Stimulated activated CD4-positive, alpha-beta T cell treated with anti-CD3 and anti-CD28 coated beads, Interleukin-4, amount 100 ng/mL, for 48 hours (primary cell): ENCODE measurements at regions not wholly inside any gene's neighbourhood (a gene's known extent, or its start where the extent isn't known, plus 50 kb on each side); places are given as distances from the start of the nearest gene placed in this dataset.

ENCODE experiments used
- DNase-seq, 2 donors: peaks; one replicate each; pipeline ENCODE4 v3.0.0-alpha.2; 2020; ENCODE audit warnings: low read depth in 2 of 2

- no peak for DNase-seq
These were observed 334.1 kb upstream of the XYLT1 start for GRCh38 chr16:17804857-17805256.

- DNase-seq: no peak
These were observed 333.1 kb upstream of the XYLT1 start for GRCh38 chr16:17803625-17804410.

- DNase-seq: no peak
These were observed 331.8 kb upstream of the XYLT1 start for GRCh38 chr16:17802571-17802970.

DNA sequence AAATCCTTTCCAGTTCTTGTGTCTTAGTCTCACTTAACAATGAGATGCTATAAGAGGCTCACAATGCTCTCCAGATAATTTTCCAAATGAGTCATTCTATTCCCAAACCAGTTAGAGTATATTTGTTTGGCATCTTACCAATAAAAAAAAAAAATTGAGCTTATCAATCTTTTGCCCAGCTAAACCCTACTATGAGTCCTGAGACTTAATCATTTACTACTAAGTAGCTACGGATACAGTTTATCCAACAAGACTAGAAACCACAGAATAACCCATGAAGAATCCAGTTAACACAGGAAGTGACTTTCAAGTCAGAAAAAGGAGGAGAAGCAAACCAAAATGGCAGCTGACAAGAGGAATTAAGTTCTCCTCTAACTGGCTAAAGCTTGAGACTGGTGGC lies 330.3 kb upstream of the XYLT1 start:
- no peak for DNase-seq

DNA sequence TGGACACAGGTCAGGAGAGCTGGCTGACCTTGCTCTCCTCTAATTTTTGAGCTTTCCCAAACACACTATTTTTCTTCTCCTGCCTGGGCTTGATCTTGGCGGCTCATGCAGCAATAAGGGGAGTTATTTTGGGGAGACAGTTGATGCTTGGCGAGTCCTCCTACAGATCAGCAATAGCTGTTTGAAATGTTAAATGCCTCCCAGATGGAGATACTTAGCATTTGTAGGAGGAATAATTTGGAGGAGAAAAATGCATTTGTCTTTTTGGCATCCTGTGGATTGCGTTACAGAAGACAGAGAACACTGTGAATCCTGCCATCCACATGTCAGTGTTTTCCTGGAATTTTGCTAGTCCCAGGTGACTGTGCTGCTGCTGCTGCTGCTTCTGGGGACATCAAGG lies 328.0 kb upstream of the XYLT1 start:
- no peak for DNase-seq

DNA sequence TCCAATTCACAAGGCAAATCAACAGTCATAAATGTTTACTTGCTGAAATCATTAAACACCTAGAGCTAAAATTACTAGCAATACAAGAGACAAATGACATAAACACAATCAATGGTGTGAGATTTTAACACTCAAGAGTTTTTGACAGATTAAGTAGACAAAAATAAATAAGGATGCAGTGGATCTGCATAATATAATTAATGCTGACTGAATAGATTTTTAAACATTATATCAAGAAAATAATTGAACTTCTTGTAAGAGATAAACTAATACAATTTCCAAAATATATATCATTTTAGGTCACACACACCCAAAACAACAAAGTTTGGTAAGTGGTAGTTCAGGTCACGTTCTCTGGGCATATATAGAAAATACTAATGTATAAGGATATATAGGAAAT lies 322.6 kb upstream of the XYLT1 start:
- DNase-seq: no peak

GRCh38 chr16:17784073-17784472 lies 313.3 kb upstream of the XYLT1 start:
- no peak for DNase-seq

GRCh38 chr16:17780181-17780580 lies 309.4 kb upstream of the XYLT1 start:
- no peak for DNase-seq

DNA sequence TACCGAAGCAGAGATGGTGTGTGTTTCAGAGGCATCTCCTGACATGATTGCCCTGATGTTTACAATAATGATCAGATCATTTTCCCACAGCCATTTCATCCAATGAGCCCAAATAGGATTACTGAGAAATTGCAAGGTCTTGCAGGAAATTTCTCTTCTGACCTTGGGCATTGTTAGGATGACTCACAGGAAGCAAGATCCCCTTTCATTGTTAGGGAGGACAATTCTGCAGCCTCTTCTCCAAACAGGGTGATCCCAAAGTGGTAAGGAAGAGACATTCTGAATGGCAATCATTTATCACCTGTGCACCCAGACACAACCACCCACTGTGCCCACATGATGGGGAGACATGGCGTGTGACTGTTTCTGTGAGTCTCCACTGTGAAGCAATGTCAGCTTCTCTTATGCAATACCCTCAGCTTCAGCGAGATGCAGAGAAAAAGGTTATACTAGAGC lies 306.7 kb upstream of the XYLT1 start:
- no peak for DNase-seq

- no peak for DNase-seq
These were observed 306.1 kb upstream of the XYLT1 start for GRCh38 chr16:17776888-17777287.

- DNase-seq: no peak
These were observed 305.7 kb upstream of the XYLT1 start for GRCh38 chr16:17776465-17776864.

GRCh38 chr16:17775061-17775460 lies 304.3 kb upstream of the XYLT1 start:
- no peak for DNase-seq

- DNase-seq: no peak
These were observed 302.9 kb upstream of the XYLT1 start for GRCh38 chr16:17773698-17774101.

DNA sequence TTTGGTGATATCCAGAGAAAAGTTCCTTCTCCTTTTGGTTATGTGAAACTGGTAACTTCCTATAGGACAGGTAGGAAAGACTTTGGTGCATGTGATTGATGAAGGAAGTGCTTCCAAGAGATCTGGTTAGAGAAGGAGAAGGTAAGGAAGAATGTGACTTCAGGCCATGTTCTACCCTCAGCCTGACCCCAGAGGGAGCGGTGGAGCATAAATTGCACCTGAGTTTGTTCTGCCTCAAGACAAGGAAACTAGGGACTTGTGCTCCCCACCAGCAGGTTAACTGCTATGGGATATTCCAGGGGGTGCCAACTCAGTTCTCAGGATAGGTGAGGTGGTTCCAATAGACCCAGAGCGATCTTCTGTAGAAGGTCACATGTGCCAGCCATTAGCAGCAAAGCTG lies 299.3 kb upstream of the XYLT1 start:
- DNase-seq: no peak

DNA sequence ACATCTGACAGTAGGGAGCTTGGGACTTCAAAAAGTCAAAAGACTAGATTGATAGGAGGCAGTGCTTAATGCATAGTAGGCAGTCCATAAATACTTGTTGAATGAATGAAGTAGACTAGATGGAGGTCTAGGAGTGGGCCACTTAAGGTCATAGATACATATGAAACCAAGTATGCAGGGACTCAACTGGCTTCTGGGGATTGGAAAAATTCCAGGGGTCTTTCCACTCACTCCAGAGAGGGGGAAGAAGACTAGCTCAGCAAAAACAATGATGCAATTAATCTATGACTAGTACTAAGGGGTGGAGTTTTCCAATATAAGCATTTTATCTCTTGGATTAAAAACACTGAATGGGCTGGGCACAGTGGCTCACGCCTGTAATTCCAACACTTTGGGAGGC lies 298.3 kb upstream of the XYLT1 start:
- DNase-seq: no peak

- no peak for DNase-seq
These were observed 297.5 kb upstream of the XYLT1 start for GRCh38 chr16:17768257-17768656.

DNA sequence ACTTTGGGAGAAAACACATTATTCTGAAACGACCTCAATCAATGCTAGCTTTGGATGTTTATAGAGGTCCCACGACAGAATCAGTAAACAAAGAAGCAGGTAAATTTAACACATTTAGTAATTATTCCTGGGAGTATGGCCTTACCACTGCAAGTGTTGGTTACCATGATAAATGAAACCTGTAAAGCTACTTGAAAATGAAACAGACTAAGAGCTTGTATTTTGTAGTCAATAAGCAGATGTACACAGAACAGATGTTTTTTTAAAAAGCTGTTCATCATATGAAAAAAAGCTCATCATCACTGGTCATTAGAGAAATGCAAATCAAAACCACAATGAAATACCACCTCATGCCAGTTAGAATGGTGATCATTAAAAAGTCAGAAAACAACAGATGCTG lies 295.3 kb upstream of the XYLT1 start:
- DNase-seq: no peak

DNA sequence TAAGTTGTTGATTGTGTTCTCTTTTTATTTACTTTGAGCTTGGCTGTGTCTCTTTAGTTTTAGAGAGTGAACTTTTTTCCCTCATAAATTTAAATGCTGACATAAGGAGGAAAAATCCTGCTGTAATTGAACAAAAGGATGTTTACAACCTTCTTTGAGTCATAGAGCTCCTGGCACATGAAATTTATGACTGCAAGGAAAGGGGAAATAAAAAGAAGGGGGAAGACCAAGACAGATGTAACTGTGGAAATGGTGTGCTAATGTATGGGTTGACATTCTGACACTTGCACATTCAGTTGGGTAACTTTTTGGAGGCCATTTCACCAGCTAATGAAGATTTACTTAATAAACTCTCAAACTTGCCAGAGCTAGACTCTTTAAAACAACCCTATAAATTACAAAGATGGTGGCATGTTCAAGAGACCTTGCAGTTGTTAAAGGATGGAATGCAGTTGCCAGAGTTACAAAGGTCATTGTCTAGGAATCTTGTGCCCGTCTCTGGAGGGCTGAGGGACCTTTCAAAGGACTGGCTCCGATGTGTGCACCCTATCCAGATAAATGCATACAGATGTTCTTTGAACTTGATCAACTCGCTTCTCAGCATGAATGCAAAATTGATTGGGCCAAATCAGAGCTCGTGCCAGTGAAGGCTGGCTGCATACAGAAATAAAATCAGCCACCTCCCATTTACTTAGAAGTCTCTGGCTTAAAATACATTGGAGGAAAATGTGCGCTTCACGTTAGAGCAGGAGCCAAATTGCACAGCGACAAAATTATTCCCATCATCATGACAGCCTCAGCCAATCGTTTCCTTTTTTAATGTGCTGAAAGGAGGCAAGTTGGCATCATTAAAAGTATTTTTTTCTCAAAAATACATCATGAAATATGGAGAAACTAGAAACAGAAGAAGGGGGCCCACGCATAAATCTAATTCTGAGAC lies 289.0 kb upstream of the XYLT1 start:
- DNase-seq: no peak

DNA sequence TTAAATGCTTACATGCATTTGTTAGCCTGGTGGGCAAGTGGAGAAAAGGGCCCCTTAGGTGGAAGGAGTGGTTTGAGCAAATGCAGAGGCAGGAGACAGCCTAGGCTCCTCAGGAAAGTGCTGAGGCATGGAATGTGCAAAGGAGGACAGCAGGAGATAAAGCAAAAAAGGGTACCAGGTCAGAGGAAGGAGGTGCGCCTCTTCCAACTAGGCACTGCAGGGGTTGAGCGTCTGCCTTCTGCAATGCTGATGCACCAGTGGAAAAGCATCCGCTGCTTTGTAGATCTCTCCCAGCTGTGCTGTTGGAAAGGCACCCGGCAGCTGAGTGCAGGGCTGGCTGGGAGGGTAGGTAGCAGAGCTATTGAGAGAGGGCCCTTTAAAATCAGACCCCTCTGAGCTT lies 287.0 kb upstream of the XYLT1 start:
- DNase-seq: no peak

DNA sequence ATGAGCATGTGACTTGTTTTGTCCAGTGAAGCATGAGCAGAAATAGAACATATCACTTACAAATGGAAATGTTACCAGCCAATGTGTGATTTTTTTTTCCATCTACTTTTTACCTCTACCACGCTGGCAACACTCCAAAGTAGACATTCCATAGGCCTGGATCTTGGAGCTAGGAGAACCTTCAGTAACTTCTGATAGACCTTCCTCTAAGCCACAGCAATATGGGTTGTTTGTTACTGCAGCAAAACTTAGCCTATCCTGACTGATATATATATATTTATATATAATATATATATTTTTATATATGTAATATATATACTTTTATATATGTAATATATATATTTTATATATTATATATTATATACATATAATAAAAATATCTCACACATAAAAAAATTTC lies 284.4 kb upstream of the XYLT1 start:
- no peak for DNase-seq

DNA sequence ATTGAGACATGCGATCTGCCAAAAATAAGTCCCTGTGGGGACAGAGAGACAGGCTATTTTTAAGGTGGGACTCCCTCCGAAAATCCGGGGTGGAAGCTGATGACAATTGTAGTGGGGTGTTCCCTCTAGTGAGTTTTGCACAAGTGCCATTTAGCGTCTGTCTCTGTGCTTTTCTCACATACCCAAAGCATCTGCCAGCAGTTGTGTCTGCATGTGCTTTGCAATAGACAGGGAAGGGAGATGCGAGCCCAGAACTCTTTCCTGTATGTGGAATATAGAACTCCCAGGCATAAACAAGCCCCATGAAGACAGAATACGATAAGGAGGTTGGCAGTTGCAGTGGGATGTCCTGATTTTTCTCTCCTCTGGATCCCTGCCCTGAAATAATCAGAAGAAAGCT lies 282.7 kb upstream of the XYLT1 start:
- no peak for DNase-seq

GRCh38 chr16:17749706-17750105 lies 278.9 kb upstream of the XYLT1 start:
- DNase-seq: no peak
